DMS153 treated with DMSO at 0.1 percent for 48 hours (cell line): ENCODE measurements at regions not wholly inside any gene's neighbourhood (a gene's known extent, or its start where the extent isn't known, plus 50 kb on each side); places are given as distances from the start of the nearest gene placed in this dataset.

Experiments used
- DNase-seq: peaks from one replicate; lab custom pipeline; 2025; ENCODE audit not compliant: unreplicated experiment; lab: John Stamatoyannopoulos, UW

DNA sequence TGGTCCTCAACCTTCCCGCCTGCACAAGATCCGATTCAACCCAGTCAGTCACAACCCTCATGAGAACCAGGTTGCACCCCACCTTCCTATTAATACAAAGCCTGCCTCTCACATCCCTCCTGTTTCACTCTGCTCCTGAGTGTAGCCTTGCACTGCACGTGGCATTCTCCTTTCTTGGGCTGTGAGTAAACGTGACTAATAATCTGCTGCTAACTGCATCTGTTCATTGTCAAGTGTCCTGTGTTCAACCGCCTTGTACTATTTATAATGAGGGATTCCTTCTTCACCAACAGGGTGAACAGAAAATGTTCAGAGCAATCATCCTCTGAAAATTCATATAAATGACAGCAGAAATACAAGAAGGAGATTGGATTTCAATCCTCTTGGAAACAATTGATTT, 1608.2 kb downstream of the SLITRK5 start:
- DNase-seq = no peak

DNA sequence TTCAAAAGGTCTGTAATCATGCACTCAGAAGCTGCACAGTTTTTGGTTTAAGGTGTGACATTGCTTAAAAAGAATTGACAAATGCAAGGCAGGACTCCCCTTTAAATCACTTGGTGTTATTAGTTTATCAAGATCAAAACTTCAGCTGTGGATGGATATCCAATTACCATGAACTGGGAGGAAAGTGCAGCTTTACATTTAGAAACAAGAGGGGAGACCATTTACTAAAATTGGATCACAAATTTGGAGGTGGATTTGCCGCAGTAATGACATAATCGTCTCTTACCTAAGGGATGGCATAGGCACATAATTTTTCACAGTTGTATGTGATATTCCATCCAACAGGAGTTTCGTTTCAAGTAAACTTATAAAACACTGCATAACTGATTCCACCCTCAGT, 1610.2 kb downstream of the SLITRK5 start:
- DNase-seq = no peak

DNA sequence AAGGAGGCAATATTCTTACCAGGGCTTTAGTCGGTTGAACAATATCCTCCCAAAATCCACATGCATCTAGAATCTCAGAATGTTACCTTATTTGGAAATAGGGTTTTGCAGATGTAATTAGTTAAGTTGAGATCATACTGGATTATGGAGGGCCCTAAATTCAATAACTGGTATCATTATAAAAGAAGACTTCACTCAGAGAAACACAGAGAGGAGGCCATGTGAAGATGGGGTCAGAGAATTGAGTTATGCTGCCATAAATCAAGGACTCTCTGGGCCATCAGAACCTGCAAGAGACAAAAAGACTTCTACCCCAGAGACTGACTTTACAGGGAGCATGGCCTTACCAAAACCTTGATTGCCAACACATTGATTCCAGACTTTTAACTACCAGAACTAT, 1611.1 kb downstream of the SLITRK5 start:
- no peak for DNase-seq

DNA sequence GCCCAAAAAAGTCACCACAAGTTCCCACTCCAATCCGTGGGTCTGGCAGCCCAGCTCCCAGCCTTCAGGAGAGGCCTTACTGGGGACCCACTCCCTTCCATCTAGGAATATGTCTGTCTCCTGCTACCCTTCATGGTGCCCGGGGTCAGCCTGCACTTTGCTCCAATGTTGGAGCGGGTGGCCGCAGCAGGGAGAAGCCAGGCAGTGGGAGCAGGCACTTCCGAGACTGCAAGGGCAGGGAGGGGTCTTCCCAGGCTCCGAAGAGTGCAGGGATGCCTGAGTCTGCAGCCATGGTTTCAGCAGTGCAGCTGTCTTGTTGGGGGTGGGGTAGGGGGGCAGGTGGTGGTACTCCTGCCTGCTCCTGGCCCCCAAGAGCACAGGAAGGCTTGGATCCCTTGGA, 1616.2 kb downstream of the SLITRK5 start:
- no peak for DNase-seq

DNA sequence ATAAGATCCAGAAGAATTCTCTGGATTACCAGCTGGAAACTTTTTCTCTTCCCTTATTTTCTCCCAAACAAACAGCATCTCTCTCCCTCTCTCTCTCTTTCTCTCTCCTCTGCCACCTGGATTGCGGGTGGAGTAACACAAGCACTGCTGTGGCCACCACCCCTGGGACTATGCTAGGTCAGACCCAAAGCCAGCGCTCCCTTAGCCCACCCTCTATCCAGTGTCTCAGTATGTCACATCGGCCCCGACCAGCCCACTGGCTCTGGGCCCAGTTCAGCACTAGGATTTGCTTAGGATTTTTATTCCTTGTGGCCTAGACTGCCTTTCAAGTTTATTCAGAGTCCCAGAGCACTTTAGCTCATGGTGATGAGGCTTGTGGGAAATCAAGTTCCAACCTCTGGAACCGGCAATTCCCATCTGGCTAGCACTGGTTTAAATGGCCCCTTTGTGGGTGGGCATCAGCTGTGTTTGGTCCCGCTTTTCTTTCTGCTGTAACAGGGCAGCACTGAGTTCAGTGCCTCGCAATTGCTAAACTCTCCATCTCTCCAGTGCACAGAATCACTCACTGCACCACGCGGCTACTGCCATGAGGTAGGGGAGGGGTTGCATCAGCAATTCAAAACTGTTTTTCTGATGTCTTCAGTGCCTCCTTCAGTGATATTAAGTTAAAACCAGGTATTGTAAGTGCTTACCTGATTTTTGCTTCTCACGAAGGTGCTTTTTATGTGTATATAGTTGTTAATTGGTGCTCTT, 1623.1 kb downstream of the SLITRK5 start:
- no peak for DNase-seq

DNA sequence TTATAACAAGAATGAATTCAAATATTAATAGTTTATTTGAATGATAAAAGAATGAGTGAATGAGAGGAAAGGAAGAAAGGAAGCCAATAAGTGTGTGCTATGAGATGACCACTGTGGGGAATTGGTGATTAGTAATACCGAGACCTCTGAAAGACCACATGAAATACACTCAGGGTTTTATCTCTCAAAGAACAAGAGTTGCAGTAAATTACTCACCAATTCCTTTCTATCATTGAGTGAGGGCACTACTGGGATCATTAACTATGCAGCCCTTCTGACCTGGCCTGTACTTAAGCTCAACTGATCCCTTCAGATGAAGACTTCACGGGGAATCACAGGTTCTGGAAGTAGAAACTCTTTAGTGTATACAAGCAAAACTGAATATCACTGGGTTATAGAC, 1636.1 kb downstream of the SLITRK5 start:
- no peak for DNase-seq

DNA sequence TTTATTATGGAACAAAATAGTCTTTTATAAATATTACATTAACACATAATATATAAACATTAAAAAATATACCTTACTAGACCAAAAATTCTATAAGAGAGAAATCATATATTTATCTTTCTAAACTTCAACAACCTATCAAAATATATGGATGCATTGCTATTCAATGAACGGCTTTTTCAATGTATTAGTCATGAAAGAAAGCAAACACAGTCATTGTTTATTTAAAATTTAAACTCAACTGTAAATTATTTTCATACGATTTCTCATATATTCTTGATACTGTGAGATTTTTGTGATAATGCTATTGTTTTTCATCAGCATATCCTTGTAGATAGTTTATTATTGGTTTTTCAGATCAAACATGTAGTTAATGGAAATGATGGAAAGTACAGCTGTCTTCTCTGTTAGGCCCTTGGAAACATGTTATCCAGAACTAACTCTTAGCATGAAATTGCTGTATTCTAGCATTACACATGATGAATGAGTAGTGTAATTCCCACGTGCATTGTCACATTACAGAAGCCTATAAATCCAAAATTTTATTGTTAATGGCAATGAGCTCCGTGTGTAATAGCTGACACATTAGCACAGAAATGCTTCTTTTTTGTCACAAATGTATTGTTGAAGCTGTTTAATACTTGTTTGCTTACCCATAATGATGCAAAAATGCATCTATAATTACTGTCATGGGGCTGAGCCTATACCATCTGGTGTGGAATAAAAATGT, 1639.9 kb downstream of the SLITRK5 start:
- no peak for DNase-seq

DNA sequence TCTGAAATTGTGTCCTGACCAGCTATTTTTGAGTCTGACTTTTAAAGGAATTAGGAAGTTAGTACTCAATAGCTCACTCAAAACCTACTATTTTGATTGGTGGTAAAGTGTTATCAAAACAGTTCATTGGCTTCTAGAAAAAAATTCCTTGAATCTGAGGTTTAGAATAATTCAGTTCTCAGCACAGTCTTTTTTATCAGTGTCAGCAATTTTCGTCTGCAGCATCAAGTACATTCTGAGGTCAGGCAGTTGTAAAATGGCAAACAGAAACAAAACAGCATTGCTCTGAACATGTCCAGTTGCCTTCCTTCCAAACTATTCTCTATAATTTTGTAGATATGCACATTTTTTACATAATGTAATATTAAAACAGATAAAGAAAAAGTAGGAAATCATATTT, 1644.1 kb downstream of the SLITRK5 start:
- DNase-seq = no peak

DNA sequence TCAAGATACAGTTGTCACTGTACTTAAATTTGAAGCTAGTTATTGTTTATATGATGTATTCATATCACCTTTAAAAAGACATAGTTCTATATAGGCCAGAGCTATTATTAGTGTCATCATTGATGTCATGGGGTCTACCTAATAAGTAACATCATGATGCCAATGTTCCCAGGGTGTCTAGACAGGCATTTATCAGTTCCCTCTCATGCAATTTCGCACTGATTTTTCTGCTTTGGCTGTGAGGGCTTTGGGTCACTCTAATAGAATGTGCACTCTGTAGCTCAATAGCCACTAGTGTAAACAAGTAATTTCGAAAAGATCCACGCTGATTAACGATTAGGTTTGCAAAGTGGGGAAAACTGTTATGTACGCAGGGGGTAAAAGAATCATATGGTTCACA, 1651.3 kb downstream of the SLITRK5 start:
- no peak for DNase-seq

DNA sequence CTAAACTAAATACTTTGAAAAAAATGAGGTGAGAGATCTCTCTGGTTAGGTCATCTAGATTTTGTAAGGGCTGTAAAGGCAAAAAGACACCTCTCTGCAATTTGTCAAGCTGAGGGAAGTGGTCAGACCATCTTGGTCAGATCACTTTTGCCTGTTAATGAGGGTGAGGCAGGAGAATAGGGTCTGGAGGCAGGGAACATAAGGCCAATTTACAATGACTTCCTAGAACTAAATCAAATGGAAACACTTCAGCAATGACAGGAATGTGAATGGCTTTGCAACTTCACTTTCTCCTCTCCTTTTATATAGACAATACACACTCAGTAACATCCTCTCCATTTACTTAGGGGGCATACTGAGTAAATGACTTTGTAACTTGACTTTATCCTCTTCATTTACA, 1653.4 kb downstream of the SLITRK5 start:
- no peak for DNase-seq

DNA sequence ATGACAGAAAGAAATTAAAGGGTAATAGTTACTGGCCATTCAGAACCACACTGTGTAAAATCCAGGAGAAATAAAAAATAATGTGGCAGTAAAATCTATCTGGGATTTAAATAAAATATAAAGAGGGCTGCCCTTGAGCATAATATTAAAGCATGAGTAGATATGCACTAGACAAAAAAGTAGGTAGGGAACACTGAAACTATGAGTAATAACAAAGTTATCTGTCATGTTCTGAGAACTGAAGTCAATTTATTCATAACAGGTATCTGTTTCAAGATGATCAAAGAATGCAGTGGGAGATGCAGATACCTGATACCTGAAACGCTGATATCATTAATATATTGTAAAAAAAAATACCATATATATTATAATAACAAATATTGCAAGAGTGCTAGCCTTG, 1672.0 kb downstream of the SLITRK5 start:
- no peak for DNase-seq

DNA sequence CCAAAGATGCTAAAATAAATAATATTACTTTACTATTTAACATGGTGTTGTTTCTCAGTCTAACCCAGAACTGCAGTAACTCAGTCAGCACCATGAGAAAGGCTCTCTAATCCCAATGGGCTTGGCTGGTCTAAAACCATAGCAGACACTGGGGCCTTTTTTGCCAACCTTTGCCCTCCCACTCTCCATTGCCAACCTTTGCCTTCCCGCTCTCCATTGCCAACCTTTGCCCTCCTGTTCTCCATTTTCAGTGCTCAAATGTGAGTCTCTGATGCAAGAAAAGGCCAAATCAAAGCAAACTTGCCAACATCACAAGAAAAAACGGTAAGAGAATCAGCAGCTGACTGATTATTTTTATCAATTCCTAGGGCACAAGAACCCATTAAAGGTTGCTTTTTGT, 1681.2 kb downstream of the SLITRK5 start:
- no peak for DNase-seq

DNA sequence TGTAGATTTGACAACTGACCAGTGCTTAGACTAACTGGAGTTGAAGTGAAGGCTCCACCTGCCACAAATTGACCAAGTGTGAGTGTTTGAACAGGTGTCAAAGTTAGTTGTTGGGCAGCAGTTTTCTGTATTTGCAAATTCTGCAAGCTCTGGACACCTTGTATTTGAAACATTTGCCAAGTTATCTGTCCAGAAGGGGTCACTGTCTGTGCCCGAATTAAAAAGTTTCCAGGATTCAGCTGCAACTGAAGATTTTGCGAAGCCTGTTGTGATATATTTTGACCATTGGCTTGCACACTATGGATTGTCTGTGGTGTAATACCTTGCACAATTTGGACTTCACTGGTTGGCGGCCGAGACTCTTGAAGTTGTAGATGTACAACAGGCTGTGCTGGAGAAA, 1690.7 kb downstream of the SLITRK5 start:
- DNase-seq = no peak

DNA sequence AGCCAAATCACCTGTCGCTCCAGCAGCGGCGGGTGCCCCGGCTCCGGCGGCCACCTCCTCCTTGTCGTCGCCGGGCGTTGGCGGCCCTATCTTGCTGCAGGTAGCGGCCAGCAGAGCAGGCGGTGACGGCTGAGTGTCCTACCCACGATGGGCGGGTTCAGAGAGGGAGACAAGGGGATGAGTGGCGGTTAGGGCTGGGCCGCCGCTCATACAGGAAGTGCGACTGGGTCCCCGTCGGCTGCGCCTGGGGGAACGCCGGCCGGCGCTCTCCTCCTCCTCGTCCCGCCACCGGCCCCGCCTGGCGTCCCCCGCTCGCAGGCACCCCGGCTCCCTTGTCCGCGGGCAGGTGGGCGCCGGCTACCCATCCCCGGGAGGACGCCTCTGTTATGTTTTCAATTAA, 1692.0 kb downstream of the SLITRK5 start:
- DNase-seq = no peak

DNA sequence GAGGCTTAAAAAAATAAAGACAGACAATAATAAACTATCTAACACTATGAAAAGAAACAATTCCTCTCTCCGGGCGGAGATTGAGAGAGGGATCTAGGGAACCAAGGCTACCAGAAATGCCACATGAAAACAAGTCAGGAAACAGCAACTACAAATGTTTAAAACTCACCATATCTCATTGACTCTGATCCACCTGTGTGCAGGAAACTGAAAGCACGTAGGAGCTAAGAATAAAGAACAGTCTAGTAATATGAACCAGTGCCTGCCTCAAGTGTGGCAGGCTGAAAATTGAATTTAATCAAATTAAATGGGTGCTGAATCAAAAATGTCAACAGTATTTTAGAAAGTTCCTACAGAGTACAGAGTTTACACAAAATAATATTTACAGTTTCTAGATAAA, 1701.0 kb downstream of the SLITRK5 start:
- no peak for DNase-seq

DNA sequence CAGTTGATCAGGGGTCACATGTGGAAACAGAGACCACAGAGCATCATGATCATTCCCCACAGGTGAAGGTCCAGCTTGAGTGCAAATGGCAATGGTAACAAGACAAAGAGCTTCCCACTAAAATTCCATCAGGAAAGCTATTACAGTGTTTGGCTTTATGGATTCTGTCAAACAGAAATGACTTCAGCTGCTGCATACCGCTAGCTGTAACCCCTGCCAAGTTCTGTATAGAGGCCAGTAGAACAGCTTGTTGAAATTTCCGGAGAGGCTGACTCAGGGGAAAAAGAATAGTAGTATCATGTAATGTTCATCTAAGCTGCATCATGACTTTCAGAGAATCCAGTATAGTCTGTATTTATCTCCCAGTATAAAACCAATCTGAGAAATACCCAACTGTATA, 1704.7 kb downstream of the SLITRK5 start:
- DNase-seq = no peak

DNA sequence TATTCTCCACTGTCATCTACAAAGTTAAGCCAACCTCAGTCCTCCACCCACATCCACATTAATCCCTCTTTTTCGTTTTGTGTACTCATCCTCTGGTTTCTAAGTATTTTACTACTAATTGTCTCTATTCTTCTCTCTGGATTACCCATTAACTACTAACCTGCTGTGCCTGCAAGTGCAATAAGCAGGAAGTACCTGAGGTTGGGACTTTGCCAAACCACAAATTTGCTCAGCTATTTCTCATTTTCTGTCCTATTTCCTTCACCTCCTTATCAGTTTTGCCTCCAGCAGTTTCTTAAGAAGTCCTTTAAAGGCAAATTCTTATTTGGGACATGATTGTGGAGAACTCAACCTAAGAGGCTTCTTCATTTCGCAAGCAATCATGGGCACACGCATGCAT, 1708.9 kb downstream of the SLITRK5 start:
- DNase-seq = peak; percentile 5

DNA sequence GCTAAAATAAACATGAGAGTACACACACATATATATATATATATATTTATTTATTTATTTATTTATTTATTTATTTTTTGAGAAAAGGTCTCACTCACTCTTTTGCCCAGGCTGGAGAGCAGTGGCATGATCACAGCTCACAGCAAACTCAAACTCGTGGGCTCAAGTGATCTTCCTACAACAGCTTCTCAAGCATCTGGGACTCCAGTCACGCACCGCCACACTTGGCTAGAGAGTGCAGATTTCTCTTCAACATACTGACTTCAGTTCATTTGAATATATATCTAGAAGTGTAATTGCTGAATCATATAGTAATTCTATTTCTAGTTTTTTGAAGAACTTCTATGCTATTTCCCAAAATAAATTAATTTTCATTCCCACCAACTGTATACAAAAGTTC, 1711.8 kb downstream of the SLITRK5 start:
- DNase-seq = no peak

DNA sequence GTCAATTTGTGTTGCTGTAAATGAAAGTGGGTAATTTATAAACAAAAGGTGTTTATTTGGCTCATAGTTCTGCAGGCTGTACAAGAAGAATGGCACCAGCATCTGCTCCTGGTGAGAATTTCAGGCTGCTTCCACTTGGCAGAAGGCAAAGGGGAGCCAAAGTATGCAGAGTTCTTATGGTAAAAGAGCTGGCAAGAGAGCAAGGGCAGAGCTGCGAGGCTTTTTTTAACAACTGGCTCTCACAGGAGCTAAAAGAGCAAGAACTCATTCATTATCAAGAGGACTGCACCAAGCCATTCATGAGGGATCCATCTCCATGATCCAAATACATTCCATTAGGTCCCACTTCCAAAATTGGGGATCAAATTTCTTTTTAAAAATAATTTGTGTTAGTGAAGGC, 1712.7 kb downstream of the SLITRK5 start:
- no peak for DNase-seq

DNA sequence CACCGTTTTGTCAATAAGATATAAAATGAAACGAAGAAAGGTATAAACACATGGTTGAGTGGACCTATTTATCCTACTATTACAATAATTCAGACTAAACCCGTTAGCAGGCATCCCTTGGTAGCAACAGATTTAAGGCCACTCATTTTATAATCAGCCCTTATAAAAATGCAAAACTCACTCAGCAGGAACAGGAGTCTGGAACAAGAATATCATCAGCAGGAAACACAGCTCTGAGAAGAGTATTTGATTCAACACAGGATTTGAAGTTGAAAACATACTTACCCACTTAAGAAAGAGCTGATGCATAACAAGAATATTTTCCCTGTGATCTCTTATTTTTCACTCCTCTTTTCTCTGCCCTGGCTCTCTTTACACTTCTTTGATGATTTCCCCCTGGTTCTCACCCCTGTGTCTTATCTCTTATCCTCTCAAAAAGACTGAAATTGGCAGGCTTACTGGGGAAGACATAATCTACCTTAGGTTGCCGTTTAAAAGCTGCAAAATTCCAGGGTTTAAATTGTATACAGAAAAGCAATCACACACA, 1722.7 kb downstream of the SLITRK5 start:
- no peak for DNase-seq

DNA sequence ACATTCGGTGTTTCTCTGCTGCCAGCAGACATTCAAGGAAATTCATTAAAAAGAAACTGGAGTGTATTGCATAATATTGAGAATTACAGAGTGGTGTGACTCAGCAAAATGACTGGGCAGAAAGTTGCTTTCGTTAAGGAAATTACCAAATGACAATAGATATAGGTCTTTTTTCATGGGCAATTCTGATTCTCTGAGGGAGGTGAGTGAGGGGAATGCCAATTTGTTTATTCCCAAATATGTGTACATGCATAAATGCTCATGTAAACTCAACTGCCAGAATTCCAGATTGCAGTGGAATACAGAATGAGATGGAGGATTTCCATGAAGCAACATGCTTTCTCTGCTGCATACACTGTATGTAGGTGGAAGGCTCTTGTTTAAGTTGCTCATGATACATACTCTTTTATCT, 1730.1 kb downstream of the SLITRK5 start:
- DNase-seq = no peak

DNA sequence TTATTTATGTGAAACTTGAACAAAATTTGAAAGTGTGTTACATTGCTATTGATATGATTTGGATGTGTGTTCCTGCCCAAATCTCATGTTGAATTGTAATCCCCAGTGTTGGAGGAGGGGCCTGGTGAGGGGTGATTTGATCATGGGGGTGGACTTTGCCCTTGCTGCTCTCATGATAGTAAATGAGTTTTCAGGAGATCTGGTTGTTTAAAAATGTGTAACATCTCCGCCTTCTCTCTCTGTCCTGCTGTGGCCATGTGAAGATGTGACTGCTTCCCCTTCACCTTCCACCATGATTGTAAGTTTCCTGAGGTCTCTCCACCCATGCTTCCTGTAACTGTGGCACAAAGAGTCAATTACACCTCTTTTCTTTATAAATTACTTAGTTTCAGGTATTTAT, 1731.0 kb downstream of the SLITRK5 start:
- DNase-seq = no peak
